Body of pancreas (tissue), 4 donors: ENCODE measurements at regions not wholly inside any gene's neighbourhood (a gene's known extent, or its start where the extent isn't known, plus 50 kb on each side); places are given as distances from the start of the nearest gene placed in this dataset.

Experiments used
- CTCF ChIP-seq, 7 experiments: fragments of 450-650 bp in 4 of 7; fragments of 200-600 bp in 3 of 7; sonication (generic) in 3 of 7; IDR thresholded peaks; one replicate each; pipeline ENCODE4 v1.5.1; 2016 to 2019; ENCODE audit warnings: antibody characterized with exemption in 7 of 7
- POLR2A ChIP-seq, 3 donors: fragments of 450-650 bp; IDR thresholded peaks; one replicate each; pipeline ENCODE4 v1.6.1; 2016; ENCODE audit warnings: antibody characterized with exemption in 3 of 3, mild to moderate bottlenecking in 2 of 3

GRCh38 chr13:57253551-57253950 is 86.6 kb downstream of the PRR20E start:
- TF ChIP-seq POLR2A (IDR thresholded peaks at IDR 0.05) (no peak), CTCF (IDR thresholded peaks at IDR 0.05) (no peak)
